Fibroblast of pulmonary artery (primary cell): ENCODE measurements at regions not wholly inside any gene's neighbourhood (a gene's known extent, or its start where the extent isn't known, plus 50 kb on each side); places are given as distances from the start of the nearest gene placed in this dataset.

Source experiments
- DNase-seq: peaks from one replicate; pipeline ENCODE4 v3.0.0-alpha.2; 2010; ENCODE audit warnings: low read depth
- H3K4me3 ChIP-seq: replicated peaks from 2 replicates; pipeline ENCODE4 v1.5.1; 2011; ENCODE audit warnings: low read depth, mild to moderate bottlenecking, control low read depth, low read length, moderate library complexity
- TF ChIP-seq, protein P1 (sequence below): IDR thresholded peaks from 2 replicates; pipeline ENCODE4 v1.5.1; 2011; ENCODE audit warnings: mild to moderate bottlenecking, control low read depth, low read length, inconsistent platforms; ENCODE audit errors: missing control alignments

DNA sequence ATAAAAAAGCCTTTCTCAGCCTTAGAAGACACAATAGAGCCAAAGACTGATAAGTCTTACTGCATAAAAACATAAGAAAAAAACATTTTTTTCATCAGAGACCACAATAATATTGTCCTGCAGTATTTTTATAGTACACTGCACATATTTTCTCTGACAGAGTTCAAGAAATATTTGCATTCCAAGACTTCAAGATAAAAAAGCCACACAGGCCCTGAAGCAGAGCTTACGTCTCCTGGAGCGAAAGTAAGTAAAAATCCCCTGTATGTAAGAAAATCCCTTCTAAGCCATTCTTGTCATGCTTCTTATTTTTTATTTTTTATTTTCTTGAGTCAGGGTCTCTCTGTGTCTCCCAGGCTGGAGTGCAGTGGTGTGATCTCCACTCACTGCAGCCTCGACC is 755.9 kb downstream of the LIG4 start:
- peak; percentile 76 for DNase-seq
- H3K4me3 ChIP-seq = no peak overlapping the region
- TF ChIP-seq, protein P1, sequence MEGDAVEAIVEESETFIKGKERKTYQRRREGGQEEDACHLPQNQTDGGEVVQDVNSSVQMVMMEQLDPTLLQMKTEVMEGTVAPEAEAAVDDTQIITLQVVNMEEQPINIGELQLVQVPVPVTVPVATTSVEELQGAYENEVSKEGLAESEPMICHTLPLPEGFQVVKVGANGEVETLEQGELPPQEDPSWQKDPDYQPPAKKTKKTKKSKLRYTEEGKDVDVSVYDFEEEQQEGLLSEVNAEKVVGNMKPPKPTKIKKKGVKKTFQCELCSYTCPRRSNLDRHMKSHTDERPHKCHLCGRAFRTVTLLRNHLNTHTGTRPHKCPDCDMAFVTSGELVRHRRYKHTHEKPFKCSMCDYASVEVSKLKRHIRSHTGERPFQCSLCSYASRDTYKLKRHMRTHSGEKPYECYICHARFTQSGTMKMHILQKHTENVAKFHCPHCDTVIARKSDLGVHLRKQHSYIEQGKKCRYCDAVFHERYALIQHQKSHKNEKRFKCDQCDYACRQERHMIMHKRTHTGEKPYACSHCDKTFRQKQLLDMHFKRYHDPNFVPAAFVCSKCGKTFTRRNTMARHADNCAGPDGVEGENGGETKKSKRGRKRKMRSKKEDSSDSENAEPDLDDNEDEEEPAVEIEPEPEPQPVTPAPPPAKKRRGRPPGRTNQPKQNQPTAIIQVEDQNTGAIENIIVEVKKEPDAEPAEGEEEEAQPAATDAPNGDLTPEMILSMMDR = no peak

- H3K4me3 ChIP-seq = no peak overlapping the region
- TF ChIP-seq, protein P1 = no peak
- no peak for DNase-seq
Measured at GRCh38 chr13:107458269-107458668, 757.1 kb downstream of the LIG4 start.

DNA sequence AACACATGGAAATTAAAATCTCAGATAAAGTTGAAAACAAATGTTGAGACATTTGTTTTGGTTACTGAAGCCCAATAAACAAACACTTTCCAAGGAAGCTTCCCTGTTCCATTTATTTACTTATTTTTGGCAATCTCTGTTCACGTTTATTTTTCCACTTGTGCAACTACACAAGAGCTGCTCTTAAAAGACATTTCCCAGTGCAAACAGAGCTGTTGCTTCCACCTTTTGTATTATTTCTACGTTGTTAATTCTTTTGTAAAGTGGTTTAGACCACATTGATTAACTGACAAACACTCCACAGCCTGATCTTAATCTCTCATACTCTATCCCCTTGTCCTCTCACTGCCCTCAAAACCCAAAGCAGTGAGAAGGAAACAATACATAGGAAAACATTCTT is 757.6 kb downstream of the LIG4 start:
- H3K4me3 ChIP-seq = no peak overlapping the region
- no peak for DNase-seq
- TF ChIP-seq, protein P1 = no peak

- no peak for DNase-seq
- TF ChIP-seq, protein P1 = no peak
- no peak overlapping the region for H3K4me3 ChIP-seq
Measured at GRCh38 chr13:107456431-107456830, 758.9 kb downstream of the LIG4 start.

DNA sequence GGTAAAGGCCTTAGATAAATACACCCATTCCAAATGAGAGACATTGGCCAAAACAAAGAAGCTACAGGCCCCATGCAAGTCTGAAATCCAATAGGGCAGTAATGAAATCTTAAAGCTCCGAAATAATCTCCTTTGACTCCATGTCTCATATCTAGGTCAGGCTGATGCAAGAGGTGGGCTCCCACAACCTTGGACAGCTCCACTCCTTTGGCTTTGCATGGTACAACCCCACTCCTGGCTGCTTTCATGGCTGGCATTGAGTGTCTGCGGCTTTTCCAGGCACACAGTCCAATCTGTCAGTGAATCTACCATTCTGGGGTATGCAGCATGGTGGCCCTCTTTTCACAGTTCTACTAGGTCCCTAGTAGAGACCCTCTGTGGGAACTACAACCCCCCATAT is 762.5 kb downstream of the LIG4 start:
- no peak for DNase-seq
- TF ChIP-seq, protein P1 = no peak
- no peak overlapping the region for H3K4me3 ChIP-seq

DNA sequence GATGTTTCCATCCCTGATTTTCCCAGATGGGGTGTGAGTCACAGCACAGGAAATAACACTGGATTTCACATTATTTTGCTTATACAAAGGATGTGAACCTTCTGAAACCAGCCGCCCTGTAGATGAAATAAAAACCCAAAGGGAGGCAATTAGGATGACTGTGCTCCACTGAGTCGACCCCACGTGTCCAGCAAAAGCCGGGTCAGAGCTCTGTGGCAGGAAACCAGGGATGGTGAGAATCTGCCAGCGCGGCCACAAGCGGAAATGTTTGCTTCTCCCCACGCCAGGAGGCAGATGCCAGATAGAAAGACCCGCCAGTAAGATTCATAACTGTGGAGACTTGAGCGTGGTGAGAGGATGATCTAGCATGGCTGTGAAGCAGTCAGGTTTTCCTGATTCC is 764.4 kb downstream of the LIG4 start:
- H3K4me3 ChIP-seq = no peak overlapping the region
- DNase-seq = peak; percentile 92
- TF ChIP-seq, protein P1 = no peak

DNA sequence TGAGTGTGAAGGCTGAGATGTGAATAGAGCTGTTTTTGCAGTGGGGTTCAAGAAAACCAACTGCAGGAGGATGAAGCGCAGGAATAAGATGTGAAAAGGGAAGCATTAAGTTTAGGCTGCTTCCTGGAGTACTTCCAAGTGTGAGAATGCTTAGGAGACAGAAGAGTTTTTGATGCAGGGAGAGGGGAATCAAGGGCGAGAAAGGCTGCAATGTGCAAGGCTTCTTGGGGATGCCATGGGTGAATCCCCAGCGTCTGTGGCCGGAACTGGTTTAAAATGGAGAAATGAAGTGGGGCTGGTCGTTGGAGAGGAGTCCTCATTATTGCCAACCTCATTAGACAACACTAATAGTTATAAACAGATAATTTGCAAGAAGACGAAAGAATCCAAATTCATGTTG is 764.9 kb downstream of the LIG4 start:
- no peak overlapping the region for H3K4me3 ChIP-seq
- TF ChIP-seq, protein P1 = no peak
- DNase-seq = peak; percentile 14
